Upper lobe of left lung (tissue), 4 donors: ENCODE measurements at regions not wholly inside any gene's neighbourhood (a gene's known extent, or its start where the extent isn't known, plus 50 kb on each side); places are given as distances from the start of the nearest gene placed in this dataset.

Experiments
- CTCF ChIP-seq, 6 experiments: fragments of 450-650 bp in 4 of 6; fragments of 200-600 bp in 2 of 6; sonication (generic) in 2 of 6; IDR thresholded peaks; one replicate each; pipeline ENCODE4 v1.5.1; 2016 to 2019; ENCODE audit warnings: antibody characterized with exemption in 6 of 6
- POLR2A ChIP-seq, 4 donors: fragments of 450-650 bp; IDR thresholded peaks; one replicate each; pipeline ENCODE4 v1.5.1; 2016 to 2017; ENCODE audit warnings: antibody characterized with exemption in 4 of 4, mild to moderate bottlenecking in 2 of 4

- TF ChIP-seq CTCF (IDR thresholded peaks at IDR 0.05) (no peak), POLR2A (IDR thresholded peaks at IDR 0.05) (no peak)
Observed at GRCh38 chr20:11754451-11754850, 163.2 kb upstream of the BTBD3 start.
